Right renal pelvis (tissue), 4 donors: ENCODE measurements at regions not wholly inside any gene's neighbourhood (a gene's known extent, or its start where the extent isn't known, plus 50 kb on each side); places are given as distances from the start of the nearest gene placed in this dataset.

ENCODE experiments used
- DNase-seq, 4 donors: peaks; one replicate each; pipeline ENCODE4 v3.0.0-alpha.2; 2013; ENCODE audit warnings: low read depth in 4 of 4, low spot score in 3 of 4, missing footprints in 1 of 4

GRCh38 chr2:120849278-120849677 is 113.6 kb downstream of the GLI2 start:
- DNase-seq, result no peak

- DNase-seq, result no peak
Observed at GRCh38 chr2:120850551-120850950, 114.9 kb downstream of the GLI2 start.

GRCh38 chr2:120851116-120851773 is 115.6 kb downstream of the GLI2 start:
- no peak for DNase-seq

- DNase-seq, result no peak
Observed at GRCh38 chr2:120852200-120852815, 116.6 kb downstream of the GLI2 start.

GRCh38 chr2:120853306-120854013 is 117.8 kb downstream of the GLI2 start:
- no peak for DNase-seq

GRCh38 chr2:120854014-120854620 is 118.4 kb downstream of the GLI2 start:
- no peak for DNase-seq

GRCh38 chr2:120854766-120855530 is 119.3 kb downstream of the GLI2 start:
- no peak for DNase-seq

- no peak for DNase-seq
Observed at GRCh38 chr2:120855855-120856405, 120.3 kb downstream of the GLI2 start.

- DNase-seq, result no peak
Observed at GRCh38 chr2:120856421-120856862, 120.8 kb downstream of the GLI2 start.

- DNase-seq, result no peak
Observed at GRCh38 chr2:120857422-120857821, 121.8 kb downstream of the GLI2 start.

GRCh38 chr2:120857931-120858330 is 122.3 kb downstream of the GLI2 start:
- DNase-seq, result no peak

GRCh38 chr2:120858361-120859106 is 122.9 kb downstream of the GLI2 start:
- no peak for DNase-seq

- no peak for DNase-seq
Observed at GRCh38 chr2:120859128-120859527, 123.5 kb downstream of the GLI2 start.

- no peak for DNase-seq
Observed at GRCh38 chr2:120859814-120860578, 124.3 kb downstream of the GLI2 start.

- DNase-seq, result no peak
Observed at GRCh38 chr2:120860579-120860922, 124.9 kb downstream of the GLI2 start.

GRCh38 chr2:120861191-120861575 is 125.5 kb downstream of the GLI2 start:
- no peak for DNase-seq

- no peak for DNase-seq
Observed at GRCh38 chr2:120861576-120862191, 126.0 kb downstream of the GLI2 start.

- no peak for DNase-seq
Observed at GRCh38 chr2:120862201-120863060, 126.8 kb downstream of the GLI2 start.
